Nephron (organoid): ENCODE measurements at regions not wholly inside any gene's neighbourhood (a gene's known extent, or its start where the extent isn't known, plus 50 kb on each side); places are given as distances from the start of the nearest gene placed in this dataset.

Experiments
- H3K27ac Mint-ChIP-seq, 3 experiments: 2 replicates each; pipeline ENCODE4 v1.8.0; 2020; ENCODE audit warnings: mixed read lengths in 3 of 3, mild to moderate bottlenecking in 2 of 3, moderate library complexity in 1 of 3
- H3K27me3 Mint-ChIP-seq: 2 replicates; pipeline ENCODE4 v1.8.0; 2021; ENCODE audit warnings: low read depth, mild to moderate bottlenecking, moderate library complexity, mixed read lengths
- H3K36me3 Mint-ChIP-seq: 2 replicates; pipeline ENCODE4 v1.8.0; 2020; ENCODE audit warnings: low read depth, mixed read lengths
- H3K4me1 Mint-ChIP-seq: 2 replicates; pipeline ENCODE4 v1.8.0; 2020; ENCODE audit warnings: mixed read lengths
- H3K4me3 Mint-ChIP-seq, 3 experiments: 2 replicates each; pipeline ENCODE4 v1.8.0; 2020; ENCODE audit warnings: mild to moderate bottlenecking in 3 of 3, mixed read lengths in 3 of 3, moderate library complexity in 2 of 3
- H3K9me3 Mint-ChIP-seq: 2 replicates; pipeline ENCODE4 v1.8.0; 2020; ENCODE audit warnings: mixed read lengths
- TF ChIP-seq, protein P1 (sequence below), 3 experiments: fragments of 200-600 bp; sonication (generic); IDR thresholded peaks; one replicate each; pipeline ENCODE4 v1.5.0; 2021; ENCODE audit warnings: antibody characterized with exemption in 3 of 3; ENCODE audit not compliant: unreplicated experiment in 3 of 3

DNA sequence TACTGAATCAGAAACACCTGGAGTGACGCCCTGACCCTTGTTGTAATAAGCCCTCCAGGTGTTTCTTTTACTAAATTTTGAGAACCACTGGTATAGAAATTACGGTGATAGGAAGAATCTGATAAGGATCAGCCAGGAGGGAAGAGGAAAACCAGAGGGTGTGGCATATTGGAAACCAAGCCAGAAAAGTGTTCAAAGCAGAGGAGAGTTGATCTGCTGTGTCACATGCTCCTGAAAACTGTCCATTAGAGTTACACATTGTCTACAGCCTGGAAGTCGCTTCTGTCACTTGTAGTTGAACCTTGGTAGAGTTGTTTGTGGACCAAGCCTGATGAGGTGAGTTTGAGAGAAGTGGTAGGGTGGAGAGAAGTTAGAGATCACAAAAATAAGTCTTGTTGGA, 497.4 kb downstream of the ENC1 start:
- Mint-ChIP-seq H3K36me3 (no peaks in the 10 kb centered on the region), H3K27me3 (no peaks in the 10 kb centered on the region), H3K9me3 (no peaks in the 10 kb centered on the region), H3K4me1 (peaks cover 44% of the 10 kb centered on the region), H3K27ac (peak overlapping the region in 2 of 3 experiments; percentile 83 to 94), H3K4me3 (no peak overlapping the region)
- TF ChIP-seq, protein P1, sequence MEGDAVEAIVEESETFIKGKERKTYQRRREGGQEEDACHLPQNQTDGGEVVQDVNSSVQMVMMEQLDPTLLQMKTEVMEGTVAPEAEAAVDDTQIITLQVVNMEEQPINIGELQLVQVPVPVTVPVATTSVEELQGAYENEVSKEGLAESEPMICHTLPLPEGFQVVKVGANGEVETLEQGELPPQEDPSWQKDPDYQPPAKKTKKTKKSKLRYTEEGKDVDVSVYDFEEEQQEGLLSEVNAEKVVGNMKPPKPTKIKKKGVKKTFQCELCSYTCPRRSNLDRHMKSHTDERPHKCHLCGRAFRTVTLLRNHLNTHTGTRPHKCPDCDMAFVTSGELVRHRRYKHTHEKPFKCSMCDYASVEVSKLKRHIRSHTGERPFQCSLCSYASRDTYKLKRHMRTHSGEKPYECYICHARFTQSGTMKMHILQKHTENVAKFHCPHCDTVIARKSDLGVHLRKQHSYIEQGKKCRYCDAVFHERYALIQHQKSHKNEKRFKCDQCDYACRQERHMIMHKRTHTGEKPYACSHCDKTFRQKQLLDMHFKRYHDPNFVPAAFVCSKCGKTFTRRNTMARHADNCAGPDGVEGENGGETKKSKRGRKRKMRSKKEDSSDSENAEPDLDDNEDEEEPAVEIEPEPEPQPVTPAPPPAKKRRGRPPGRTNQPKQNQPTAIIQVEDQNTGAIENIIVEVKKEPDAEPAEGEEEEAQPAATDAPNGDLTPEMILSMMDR (IDR thresholded peaks at IDR 0.05; ENCODE audit: unreplicated experiment in 3 of 3), result no peak

DNA sequence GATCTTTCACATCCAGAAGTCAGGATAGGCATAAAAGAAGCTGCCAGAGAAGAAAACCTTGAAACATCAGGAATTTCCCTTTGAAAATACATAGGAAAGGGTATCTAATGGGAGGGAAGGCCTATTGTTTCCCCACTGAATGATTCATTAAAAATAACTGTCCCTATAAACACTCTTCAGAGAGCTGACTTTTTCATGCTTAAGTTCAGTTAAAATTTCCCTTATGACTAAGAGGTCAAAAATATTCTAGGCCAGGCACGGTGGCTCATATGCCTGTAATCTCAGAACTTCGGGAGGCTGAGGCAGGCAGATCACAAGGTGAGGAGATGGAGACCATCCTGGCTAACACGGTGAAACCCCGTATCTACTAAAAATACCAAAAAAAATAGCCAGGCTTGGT, 499.5 kb downstream of the ENC1 start:
- no peaks in the 10 kb centered on the region for H3K27me3 Mint-ChIP-seq
- H3K9me3 Mint-ChIP-seq, result no peaks in the 10 kb centered on the region
- no peaks in the 10 kb centered on the region for H3K36me3 Mint-ChIP-seq
- no peak overlapping the region for H3K4me3 Mint-ChIP-seq
- H3K4me1 Mint-ChIP-seq, result peaks cover 42% of the 10 kb centered on the region
- peak overlapping the region in 1 of 3 experiments; percentile 50 for H3K27ac Mint-ChIP-seq
- TF ChIP-seq, protein P1 (IDR thresholded peaks at IDR 0.05; ENCODE audit: unreplicated experiment in 3 of 3), result no peak

DNA sequence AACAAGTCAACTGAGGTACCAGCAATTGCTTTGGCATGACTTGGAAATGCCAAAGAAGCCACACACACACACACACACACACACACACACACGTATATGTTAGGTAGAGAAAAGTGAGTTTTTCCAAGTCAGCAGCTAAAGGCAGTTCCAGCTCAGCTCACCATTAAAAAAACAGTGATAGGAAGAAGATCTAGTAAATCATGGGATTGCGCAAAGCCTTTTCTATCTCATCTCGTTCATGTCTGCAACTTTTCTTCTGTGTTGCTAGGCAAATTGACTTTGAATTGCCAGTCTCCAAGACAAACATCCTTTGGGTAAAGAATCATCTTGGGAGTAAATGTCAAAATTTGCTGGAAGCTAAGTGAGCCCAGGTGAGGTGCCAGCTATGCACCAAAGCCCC, 500.1 kb downstream of the ENC1 start:
- Mint-ChIP-seq H3K27me3 (no peaks in the 10 kb centered on the region), H3K4me1 (peaks cover 49% of the 10 kb centered on the region), H3K4me3 (no peak overlapping the region), H3K9me3 (no peaks in the 10 kb centered on the region), H3K27ac (peak overlapping the region in 1 of 3 experiments; percentile 50), H3K36me3 (no peaks in the 10 kb centered on the region)
- TF ChIP-seq, protein P1 (IDR thresholded peaks at IDR 0.05; ENCODE audit: unreplicated experiment in 3 of 3), result no peak

DNA sequence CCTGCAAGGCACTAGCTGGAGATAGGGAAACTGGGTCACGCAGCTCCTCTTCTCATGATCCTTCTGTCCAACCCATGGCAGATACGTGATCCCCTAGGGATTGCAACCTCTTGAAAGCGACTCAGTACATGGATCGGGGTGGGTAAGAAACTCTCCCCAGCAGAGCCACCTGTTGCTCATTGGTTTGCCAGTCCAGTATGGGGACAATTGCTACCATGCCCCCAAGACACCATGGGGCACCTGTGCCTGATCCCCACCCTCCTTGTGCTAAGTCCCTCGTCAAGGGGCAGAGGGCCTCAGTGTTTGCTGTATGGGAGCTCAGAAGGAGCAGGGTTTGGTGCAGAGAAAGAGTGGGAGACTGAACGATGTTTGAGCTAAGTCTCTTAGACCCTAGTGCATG, 500.9 kb downstream of the ENC1 start:
- Mint-ChIP-seq H3K27ac (no peak overlapping the region), H3K9me3 (no peaks in the 10 kb centered on the region), H3K27me3 (no peaks in the 10 kb centered on the region), H3K36me3 (no peaks in the 10 kb centered on the region), H3K4me1 (peaks cover 47% of the 10 kb centered on the region), H3K4me3 (no peak overlapping the region)
- TF ChIP-seq, protein P1 (IDR thresholded peaks at IDR 0.05; ENCODE audit: unreplicated experiment in 3 of 3), result no peak

DNA sequence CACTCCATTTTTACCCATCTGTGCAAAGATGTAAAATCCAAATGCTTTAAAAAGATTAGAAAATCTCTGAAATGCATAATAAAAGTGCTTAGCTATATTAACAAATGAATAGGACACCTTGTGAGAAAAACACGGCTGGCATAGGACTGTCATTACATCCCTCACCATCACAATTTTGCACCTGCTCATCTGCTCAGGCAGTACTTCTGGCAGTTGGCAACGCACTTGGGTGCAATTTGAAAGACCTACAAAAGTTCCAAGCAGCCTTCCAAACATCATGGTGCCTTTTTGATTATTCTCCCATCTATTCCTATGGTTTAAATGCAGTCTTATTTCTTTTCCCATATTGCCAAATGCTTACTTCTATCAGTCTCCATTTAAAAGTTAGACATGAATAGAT, 501.8 kb downstream of the ENC1 start:
- Mint-ChIP-seq H3K36me3 (no peaks in the 10 kb centered on the region), H3K27me3 (no peaks in the 10 kb centered on the region), H3K4me1 (peaks cover 38% of the 10 kb centered on the region), H3K9me3 (no peaks in the 10 kb centered on the region), H3K4me3 (no peak overlapping the region), H3K27ac (peak overlapping the region in 1 of 3 experiments; percentile 21)
- TF ChIP-seq, protein P1 (IDR thresholded peaks at IDR 0.05; ENCODE audit: unreplicated experiment in 3 of 3), result no peak

DNA sequence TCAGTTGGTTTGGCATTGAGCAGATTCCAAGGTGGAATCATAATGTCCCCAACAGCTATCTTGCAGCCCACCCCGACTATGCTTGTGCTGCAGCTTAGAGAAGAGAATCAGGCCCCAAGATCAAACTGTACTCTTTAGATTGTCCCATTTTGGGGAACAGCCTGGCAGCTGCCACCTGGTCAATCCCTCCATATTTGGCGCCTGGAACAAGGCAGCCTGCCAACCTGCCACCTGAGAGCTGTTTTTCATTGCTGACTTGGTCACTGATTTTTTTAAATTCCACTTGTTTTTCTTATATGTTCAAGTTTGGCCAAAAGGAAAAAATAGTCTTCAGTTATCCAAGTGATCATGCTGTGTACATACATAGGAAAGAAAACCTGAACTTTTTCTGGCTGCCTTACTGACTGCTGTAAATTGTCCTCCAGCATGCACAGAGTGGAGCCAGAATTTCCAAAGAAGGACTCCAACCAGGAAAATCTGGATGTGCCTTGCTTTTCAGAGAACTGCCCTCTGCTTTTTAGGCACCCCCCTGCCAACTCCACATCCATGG, 504.2 kb downstream of the ENC1 start:
- Mint-ChIP-seq H3K36me3 (no peaks in the 10 kb centered on the region), H3K27me3 (no peaks in the 10 kb centered on the region), H3K27ac (peak overlapping the region in 2 of 3 experiments; percentile 90 to 95), H3K4me1 (peaks cover 45% of the 10 kb centered on the region), H3K9me3 (no peaks in the 10 kb centered on the region), H3K4me3 (no peak overlapping the region)
- TF ChIP-seq, protein P1 (IDR thresholded peaks at IDR 0.05; ENCODE audit: unreplicated experiment in 3 of 3), result no peak
